Stomach (tissue), 8 donors: ENCODE measurements at regions not wholly inside any gene's neighbourhood (a gene's known extent, or its start where the extent isn't known, plus 50 kb on each side); places are given as distances from the start of the nearest gene placed in this dataset.

Experiments
- DNase-seq, 2 donors: peaks; one replicate each; pipeline versions ENCODE4 v3.0.0 to v3.0.0-alpha.2; 2013 to 2019
- H3K27ac ChIP-seq, 5 donors: fragments of 200-600 bp in 4 of 5; sonication (generic) in 4 of 5; one replicate each; pipeline ENCODE4 v1.5.1; 2013 to 2019; ENCODE audit warnings: mild to moderate bottlenecking in 1 of 5, moderate library complexity in 1 of 5
- H3K27me3 ChIP-seq, 3 donors: fragments of 200-600 bp; sonication (generic); one replicate each; pipeline ENCODE4 v1.5.1; 2017 to 2019; ENCODE audit warnings: mixed run types in 1 of 3
- H3K36me3 ChIP-seq, 4 donors: fragments of 200-600 bp; sonication (generic); 1 replicate in 3 of 4; 2 replicates in 1 of 4; pipeline ENCODE4 v1.5.1; 2016 to 2019
- H3K4me1 ChIP-seq, 4 donors: fragments of 200-600 bp; sonication (generic); one replicate each; pipeline ENCODE4 v1.5.1; 2016 to 2019
- H3K4me3 ChIP-seq, 4 donors: fragments of 200-600 bp; sonication (generic) in 3 of 4; one replicate each; pipeline ENCODE4 v1.5.1; 2016 to 2019; ENCODE audit warnings: mild to moderate bottlenecking in 1 of 4
- H3K9me3 ChIP-seq, 4 donors: fragments of 200-600 bp; sonication (generic); one replicate each; pipeline ENCODE4 v1.5.1; 2016 to 2019
- EP300 ChIP-seq: sonication (generic); formaldehyde crosslinking; IDR thresholded peaks from one replicate; pipeline ENCODE4 v1.6.1; 2017; ENCODE audit warnings: antibody characterized with exemption
- POLR2A ChIP-seq, 4 donors: fragments of 450-650 bp; IDR thresholded peaks; one replicate each; pipeline ENCODE4 v1.6.1; 2016; ENCODE audit warnings: antibody characterized with exemption in 4 of 4, control low read depth in 2 of 4, mild to moderate bottlenecking in 1 of 4, moderate library complexity in 1 of 4
- POLR2AphosphoS5 ChIP-seq, 3 donors: sonication (generic); formaldehyde crosslinking; IDR thresholded peaks; one replicate each; pipeline ENCODE4 v1.6.1; 2016; ENCODE audit warnings: antibody characterized with exemption in 3 of 3
- WGBS, 5 donors: extraction: QIAGEN DNeasy Blood & Tissue Kit in 3 of 5; methylation state at CpG; one replicate each; pipeline versions ENCODE4 v1.1.5 to v1.1.7; 2013 to 2018; 5-methylcytosine and 5-hydroxymethylcytosine counted together
- intact Hi-C: fragments of 100-400 bp; cut with DNase I; formaldehyde crosslinking; loops from one replicate; pipeline ENCODE4 v1.15.1; 2023; ENCODE audit warnings: low total_unique reads
- TF ChIP-seq, protein P1 (sequence below), 7 experiments: fragments of 450-650 bp in 4 of 7; fragments of 200-600 bp in 3 of 7; sonication (generic) in 3 of 7; IDR thresholded peaks; one replicate each; pipeline ENCODE4 v1.5.1; 2016 to 2019; ENCODE audit warnings: antibody characterized with exemption in 7 of 7, control low read depth in 2 of 7, mild to moderate bottlenecking in 1 of 7
- donor health status: healthy with polysubstance abuse.
- donor health status: Bipolar disorder and iron deficiency.
- donor health status: healthy.

DNA sequence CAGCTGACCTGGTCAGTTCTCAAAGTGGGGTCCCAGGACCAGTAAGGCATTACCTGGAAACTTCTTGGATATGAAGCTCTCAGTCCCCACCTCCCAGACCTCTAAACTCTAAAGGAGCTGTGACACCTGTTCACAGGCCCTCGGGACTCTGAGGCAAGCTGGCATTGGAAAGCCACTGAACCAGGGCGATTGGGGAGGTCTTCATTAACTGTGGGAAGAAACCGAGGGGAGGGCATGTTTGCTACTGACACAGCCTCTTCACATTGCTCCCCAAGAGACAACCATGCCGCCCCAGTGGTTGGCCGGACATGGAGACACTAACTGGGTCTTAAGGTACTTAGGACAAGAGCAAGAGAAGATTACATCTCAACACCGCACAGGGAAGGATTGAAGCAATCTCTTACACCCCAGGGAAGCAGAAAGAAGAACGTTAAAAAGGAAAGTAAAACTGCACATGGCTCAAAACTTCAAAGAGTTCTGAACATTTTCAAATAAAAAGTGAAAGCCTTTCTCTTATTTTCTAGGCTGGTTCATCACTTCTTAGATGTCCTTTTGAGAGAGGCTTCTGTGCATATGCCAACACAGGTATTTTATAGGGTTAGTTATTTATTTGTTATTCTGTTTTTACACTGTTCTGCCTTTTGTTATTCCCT, 210.0 kb upstream of the CST7 start:
- WGBS, 5 donors = 66 to 78% (median 75%) methylated on average over 7 of the region's 7 CpGs
- Histone ChIP-seq H3K4me1 (peaks cover 0 to 24% (median 9%) of the 10 kb centered on the region in 4 donors), H3K36me3 (no peaks in the 10 kb centered on the region), H3K4me3 (no peak overlapping the region), H3K9me3 (no peaks in the 10 kb centered on the region), H3K27me3 (no peaks in the 10 kb centered on the region), H3K27ac (no peak overlapping the region)
- TF ChIP-seq POLR2A (IDR thresholded peaks at IDR 0.05) (no peak), POLR2AphosphoS5 (IDR thresholded peaks at IDR 0.05) (no peak), EP300 (no peak)
- TF ChIP-seq, protein P1, sequence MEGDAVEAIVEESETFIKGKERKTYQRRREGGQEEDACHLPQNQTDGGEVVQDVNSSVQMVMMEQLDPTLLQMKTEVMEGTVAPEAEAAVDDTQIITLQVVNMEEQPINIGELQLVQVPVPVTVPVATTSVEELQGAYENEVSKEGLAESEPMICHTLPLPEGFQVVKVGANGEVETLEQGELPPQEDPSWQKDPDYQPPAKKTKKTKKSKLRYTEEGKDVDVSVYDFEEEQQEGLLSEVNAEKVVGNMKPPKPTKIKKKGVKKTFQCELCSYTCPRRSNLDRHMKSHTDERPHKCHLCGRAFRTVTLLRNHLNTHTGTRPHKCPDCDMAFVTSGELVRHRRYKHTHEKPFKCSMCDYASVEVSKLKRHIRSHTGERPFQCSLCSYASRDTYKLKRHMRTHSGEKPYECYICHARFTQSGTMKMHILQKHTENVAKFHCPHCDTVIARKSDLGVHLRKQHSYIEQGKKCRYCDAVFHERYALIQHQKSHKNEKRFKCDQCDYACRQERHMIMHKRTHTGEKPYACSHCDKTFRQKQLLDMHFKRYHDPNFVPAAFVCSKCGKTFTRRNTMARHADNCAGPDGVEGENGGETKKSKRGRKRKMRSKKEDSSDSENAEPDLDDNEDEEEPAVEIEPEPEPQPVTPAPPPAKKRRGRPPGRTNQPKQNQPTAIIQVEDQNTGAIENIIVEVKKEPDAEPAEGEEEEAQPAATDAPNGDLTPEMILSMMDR (IDR thresholded peaks at IDR 0.05) = no peak
- no peak for DNase-seq
- intact Hi-C loops = no loop called here

DNA sequence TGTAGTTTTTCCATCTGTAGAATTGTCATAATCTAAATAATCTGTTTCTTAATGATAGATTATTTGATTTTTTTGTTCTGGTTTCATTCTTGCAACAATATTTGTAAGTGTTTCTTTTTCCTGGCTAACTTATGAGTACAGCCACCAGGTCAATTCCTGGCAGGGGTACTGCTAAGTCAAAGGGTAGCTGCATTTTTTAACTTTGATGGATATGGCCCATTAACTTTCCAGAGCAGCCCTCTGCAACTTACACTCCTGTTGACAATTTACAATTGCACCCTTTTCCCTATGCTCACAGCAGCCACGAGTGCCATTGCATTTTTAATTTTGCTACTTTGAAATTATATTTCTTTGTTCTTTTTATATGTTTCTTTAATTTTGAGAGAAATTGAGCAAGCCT, 209.3 kb upstream of the CST7 start:
- Histone ChIP-seq H3K4me1 (peaks cover 0 to 24% (median 9%) of the 10 kb centered on the region in 4 donors), H3K27ac (no peak overlapping the region), H3K27me3 (no peaks in the 10 kb centered on the region), H3K36me3 (no peaks in the 10 kb centered on the region), H3K9me3 (no peaks in the 10 kb centered on the region), H3K4me3 (no peak overlapping the region)
- TF ChIP-seq POLR2A (IDR thresholded peaks at IDR 0.05) (no peak), EP300 (no peak), POLR2AphosphoS5 (IDR thresholded peaks at IDR 0.05) (no peak)
- TF ChIP-seq, protein P1 (IDR thresholded peaks at IDR 0.05) = no peak
- WGBS, 5 donors = 50 to 76% (median 67%) methylated on average over 1 of the region's 1 CpG
- intact Hi-C loops = no loop called here
- DNase-seq = no peak

DNA sequence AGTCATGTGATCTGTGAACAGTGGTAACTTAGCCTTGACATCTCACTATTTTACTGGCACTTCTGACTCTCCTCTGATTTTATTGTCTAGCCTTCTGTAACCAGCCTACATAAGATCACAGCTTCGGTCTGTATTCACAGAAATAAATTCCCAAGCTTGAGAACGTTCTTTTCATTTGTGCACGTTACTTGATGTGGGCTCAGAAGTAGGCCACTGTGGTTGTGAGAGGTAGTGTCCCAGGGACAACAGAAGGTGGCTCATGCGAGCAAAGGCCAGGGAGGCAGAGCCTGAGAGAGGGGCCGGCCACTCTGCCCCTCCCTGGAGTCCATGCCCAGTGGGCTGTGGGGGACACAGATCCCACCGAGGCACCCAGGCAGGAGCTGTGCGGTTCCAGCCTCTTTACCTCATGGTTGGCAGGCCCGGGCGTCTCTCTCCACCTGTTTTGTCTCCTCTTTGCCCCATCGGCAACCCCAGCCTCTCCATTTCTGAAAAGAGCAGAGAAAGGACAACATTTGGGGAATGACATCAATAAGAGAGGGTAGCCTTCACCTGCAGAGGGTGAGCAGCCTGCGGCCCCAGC, 207.5 kb upstream of the CST7 start:
- no peak overlapping the region for H3K4me3 ChIP-seq
- WGBS, 5 donors = 89 to 96% (median 92%) methylated on average over 11 of the region's 11 CpGs
- TF ChIP-seq POLR2AphosphoS5 (IDR thresholded peaks at IDR 0.05) = no peak
- no peak for TF ChIP-seq EP300
- TF ChIP-seq, protein P1 (IDR thresholded peaks at IDR 0.05) = no peak
- no peak for TF ChIP-seq POLR2A (IDR thresholded peaks at IDR 0.05)
- intact Hi-C loops = no loop called here
- H3K4me1 ChIP-seq = peaks cover 3 to 13% (median 8%) of the 10 kb centered on the region in 4 donors
- DNase-seq = no peak
- H3K27ac ChIP-seq = no peak overlapping the region
- no peaks in the 10 kb centered on the region for H3K9me3 ChIP-seq
- H3K36me3 ChIP-seq = no peaks in the 10 kb centered on the region
- no peaks in the 10 kb centered on the region for H3K27me3 ChIP-seq

DNA sequence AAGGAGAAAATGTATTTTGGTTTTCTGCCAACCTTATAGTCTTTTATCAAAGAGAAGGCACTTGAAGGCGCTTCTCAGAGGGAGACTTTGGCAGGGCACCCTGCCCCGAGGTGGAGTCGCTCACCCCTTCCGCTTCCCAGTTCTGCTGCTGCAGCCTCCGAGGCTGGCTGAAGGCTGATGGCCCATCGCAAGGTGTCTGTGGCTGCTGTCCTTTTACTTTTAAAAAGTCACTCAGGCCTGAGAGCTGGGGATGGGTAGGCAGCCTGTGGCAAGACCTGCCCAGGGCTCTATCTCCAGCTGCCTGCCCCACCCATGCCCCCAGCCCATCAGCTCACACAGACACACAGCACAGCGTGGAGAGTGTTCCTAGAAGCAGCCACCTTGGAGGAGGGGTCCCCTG, 206.6 kb upstream of the CST7 start:
- no peaks in the 10 kb centered on the region for H3K27me3 ChIP-seq
- no peak for TF ChIP-seq POLR2AphosphoS5 (IDR thresholded peaks at IDR 0.05)
- no peak for TF ChIP-seq EP300
- TF ChIP-seq POLR2A (IDR thresholded peaks at IDR 0.05) = no peak
- TF ChIP-seq, protein P1 (IDR thresholded peaks at IDR 0.05) = no peak
- peaks cover 4 to 9% (median 6%) of the 10 kb centered on the region in 4 donors for H3K4me1 ChIP-seq
- no peak overlapping the region for H3K4me3 ChIP-seq
- H3K27ac ChIP-seq = no peak overlapping the region
- 71 to 80% (median 73%) methylated on average over 3 to 7 of the region's 7 CpGs for WGBS, 5 donors
- DNase-seq = no peak
- H3K9me3 ChIP-seq = no peaks in the 10 kb centered on the region
- intact Hi-C loops = no loop called here
- no peaks in the 10 kb centered on the region for H3K36me3 ChIP-seq
